Astrocyte of the spinal cord (primary cell): ENCODE measurements at regions not wholly inside any gene's neighbourhood (a gene's known extent, or its start where the extent isn't known, plus 50 kb on each side); places are given as distances from the start of the nearest gene placed in this dataset.
A peak's percentile ranks its signal among the peaks of the same experiment; 100 is the strongest.

Source experiments
- DNase-seq: peaks from one replicate; pipeline ENCODE4 v3.0.0; 2011; ENCODE audit warnings: low read depth, low spot score
- H3K4me3 ChIP-seq: 2 replicates; pipeline ENCODE4 v1.5.1; 2011; ENCODE audit warnings: low read depth, mild to moderate bottlenecking, low read length, moderate library complexity
- in situ Hi-C: cut with HindIII; loops from 2 replicates; pipeline ENCODE4 v1.10.0; 2017; ENCODE audit warnings: low sequenced_read_pairs
- TF ChIP-seq, protein P1 (sequence below): IDR thresholded peaks from 2 replicates; pipeline ENCODE4 v1.5.1; 2012; ENCODE audit warnings: low read depth, mild to moderate bottlenecking, low read length, inconsistent platforms

DNA sequence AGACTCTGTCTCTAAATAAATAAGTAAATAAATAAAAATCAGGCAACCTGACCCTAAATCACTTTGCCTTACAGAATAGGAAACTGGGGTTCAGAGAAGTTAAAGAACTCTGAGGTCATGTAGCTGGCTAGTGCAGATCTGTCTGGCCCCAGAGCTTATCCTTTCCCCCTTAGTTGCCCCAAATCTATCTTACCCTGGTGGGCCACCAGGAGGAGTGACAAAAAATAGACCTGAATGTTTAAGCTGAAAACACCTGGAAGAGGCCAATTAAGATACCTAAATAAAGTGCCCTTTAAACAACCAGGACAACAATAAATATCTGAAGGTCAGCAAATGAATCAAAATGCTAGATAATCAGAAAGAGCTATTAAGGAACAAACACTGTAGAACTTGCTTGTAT lies 59.7 kb downstream of the TEX35 start:
- TF ChIP-seq, protein P1, sequence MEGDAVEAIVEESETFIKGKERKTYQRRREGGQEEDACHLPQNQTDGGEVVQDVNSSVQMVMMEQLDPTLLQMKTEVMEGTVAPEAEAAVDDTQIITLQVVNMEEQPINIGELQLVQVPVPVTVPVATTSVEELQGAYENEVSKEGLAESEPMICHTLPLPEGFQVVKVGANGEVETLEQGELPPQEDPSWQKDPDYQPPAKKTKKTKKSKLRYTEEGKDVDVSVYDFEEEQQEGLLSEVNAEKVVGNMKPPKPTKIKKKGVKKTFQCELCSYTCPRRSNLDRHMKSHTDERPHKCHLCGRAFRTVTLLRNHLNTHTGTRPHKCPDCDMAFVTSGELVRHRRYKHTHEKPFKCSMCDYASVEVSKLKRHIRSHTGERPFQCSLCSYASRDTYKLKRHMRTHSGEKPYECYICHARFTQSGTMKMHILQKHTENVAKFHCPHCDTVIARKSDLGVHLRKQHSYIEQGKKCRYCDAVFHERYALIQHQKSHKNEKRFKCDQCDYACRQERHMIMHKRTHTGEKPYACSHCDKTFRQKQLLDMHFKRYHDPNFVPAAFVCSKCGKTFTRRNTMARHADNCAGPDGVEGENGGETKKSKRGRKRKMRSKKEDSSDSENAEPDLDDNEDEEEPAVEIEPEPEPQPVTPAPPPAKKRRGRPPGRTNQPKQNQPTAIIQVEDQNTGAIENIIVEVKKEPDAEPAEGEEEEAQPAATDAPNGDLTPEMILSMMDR: no peak
- in situ Hi-C loops: no loop called here
- DNase-seq: no peak
- no peak overlapping the region for H3K4me3 ChIP-seq

DNA sequence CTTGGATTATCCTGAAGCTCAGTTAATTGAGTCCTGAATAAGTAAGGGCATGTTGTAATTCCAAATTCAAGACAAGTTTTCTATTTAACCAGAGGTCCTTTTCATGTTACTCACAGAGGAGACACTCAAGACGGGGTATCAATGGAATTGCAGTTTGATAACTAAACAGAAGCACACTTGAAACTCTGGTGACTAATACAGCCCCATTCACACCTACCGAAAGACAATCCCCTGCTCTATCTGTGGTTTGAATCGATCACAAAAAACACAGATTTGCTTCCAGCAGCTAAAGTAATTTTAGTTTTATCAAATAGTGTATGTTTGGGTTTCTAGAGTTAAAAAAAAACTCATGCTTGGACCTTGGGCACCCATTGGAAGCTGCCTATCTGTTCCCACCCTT lies 60.4 kb downstream of the TEX35 start:
- TF ChIP-seq, protein P1: no peak
- in situ Hi-C loops: no loop called here
- no peak overlapping the region for H3K4me3 ChIP-seq
- no peak for DNase-seq

DNA sequence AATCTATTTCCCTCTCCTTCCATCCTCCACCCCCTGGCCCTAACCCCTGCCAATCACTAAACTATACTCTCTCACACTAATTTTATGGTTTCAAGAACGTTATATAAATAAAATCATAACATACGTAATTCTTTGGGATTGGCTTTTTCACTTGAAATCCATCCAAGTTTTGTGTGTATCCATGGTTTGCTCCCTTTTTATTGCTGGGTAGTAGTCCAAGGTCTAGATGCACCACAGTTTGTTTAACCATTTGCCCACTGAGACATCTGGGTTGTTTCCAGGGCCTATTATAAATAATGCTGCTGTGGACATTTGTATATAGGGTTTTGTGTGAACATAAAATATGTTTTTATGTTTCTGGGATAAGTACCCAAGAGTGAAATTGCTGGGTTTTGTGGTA lies 61.4 kb downstream of the TEX35 start:
- TF ChIP-seq, protein P1: no peak
- DNase-seq: no peak
- no peak overlapping the region for H3K4me3 ChIP-seq
- in situ Hi-C loops: no loop called here

DNA sequence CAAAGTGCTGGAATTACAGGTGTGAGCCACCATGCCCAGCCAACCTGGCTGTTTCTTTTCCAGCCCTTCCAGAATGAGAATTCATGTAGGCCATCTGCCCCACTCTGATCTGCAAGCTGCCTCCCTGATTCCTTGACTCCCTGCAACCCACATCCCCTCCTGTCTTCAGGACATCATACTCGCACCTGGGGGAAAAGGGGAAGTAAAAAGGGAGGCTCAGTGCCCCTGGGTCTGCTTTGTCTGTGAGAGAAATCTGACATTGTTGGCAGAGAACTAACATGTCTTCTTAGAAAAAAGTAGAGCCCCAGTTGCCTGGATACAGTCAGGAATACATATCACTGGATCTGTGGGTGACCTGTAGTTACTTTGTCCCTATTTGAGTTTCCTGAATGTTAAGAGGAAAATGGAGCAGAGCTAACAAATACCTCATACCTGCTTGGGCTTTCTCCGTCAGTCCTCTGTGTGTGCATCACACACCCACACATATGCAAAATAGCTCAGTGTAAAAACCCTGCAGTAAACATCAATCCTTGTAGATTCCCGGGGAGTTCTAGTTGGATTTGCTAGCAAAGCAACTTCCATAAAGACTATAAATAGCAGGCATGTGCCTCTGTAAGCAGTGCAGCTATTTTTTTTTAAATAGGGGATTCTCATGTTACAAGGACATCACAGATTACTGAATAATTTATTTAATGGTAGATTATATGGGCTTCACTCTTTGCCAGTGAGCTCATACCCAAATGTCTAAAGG lies 62.9 kb downstream of the TEX35 start:
- DNase-seq: peak; percentile 30

DNA sequence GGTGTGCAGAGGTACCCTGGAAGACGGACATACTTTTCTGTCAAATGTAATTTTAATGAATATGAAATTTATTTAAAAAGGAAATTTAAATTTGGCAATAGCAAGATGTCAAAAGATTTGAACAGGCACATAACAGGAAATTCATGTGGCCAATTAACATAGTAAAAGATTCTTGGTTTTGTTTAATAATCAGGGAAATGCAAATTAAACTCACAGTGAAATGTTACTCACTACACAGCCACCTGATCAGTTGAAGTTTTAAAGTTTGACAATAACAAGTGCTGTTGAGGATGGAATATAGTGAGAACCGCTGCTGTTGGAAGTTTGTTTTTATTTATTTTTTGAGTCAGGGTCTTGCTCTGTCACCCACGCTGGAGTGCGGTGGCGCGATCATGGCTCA lies 63.9 kb downstream of the TEX35 start:
- in situ Hi-C loops: no loop called here
- TF ChIP-seq, protein P1: no peak
- DNase-seq: no peak
- H3K4me3 ChIP-seq: no peak overlapping the region

More for the DNA sequence above, 62.9 kb downstream of the TEX35 start:
- in situ Hi-C loops: no loop called here
- TF ChIP-seq, protein P1: no peak
- no peak overlapping the region for H3K4me3 ChIP-seq

DNA sequence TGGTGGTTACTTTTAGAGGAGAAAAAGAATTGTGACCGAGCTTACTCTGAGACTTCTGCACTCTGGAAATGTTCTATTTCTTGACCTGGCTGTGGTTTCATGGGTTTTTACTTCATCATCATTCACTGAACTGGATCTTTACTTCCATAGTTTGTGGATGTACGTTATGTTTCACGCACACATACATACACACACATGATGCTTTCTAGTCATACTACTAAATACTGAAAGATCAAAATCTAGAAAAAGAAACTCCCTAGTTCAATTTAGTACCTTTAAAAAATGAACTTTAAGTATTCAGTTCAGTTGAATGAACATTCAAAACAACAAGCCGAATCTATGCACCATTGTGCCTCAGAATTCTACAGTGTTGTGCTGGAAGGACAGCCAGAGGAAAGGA lies 65.0 kb downstream of the TEX35 start:
- in situ Hi-C loops: no loop called here
- DNase-seq: no peak
- H3K4me3 ChIP-seq: no peak overlapping the region
- TF ChIP-seq, protein P1: no peak
